Activated CD8-positive, alpha-beta T cell treated with anti-CD3 and anti-CD28 coated beads for 36 hours (primary cell): ENCODE measurements at regions not wholly inside any gene's neighbourhood (a gene's known extent, or its start where the extent isn't known, plus 50 kb on each side); places are given as distances from the start of the nearest gene placed in this dataset.
"Not testable (repeated sequence)": the region's sequence is repeated elsewhere in the genome, so short reads cannot be mapped to it uniquely, and the experiment has no call there.

Experiments
- ATAC-seq: fragments of 200-7000 bp; cut with Tn5 transposase; one replicate; pipeline ENCODE4 v1.10.0; 2021; ENCODE audit warnings: mild to moderate bottlenecking, moderate library complexity
- CTCF ChIA-PET: fragments of 350-600 bp; sonication (Branson Sonifier 250); formaldehyde crosslinking; loops from one replicate; lab custom pipeline; 2021; ENCODE audit warnings: antibody characterized with exemption; lab: Charles Lee
- POLR2A ChIA-PET: fragments of 350-600 bp; sonication (Branson Sonifier 250); formaldehyde crosslinking; loops from one replicate; lab custom pipeline; 2021; ENCODE audit warnings: antibody characterized with exemption; lab: Charles Lee
- DNase-seq: peaks from one replicate; pipeline ENCODE4 v3.0.0-alpha.2; 2020
- H3K27ac Mint-ChIP-seq: one replicate; pipeline ENCODE4 v1.8.0; 2021; ENCODE audit warnings: mild to moderate bottlenecking, mixed read lengths
- H3K27me3 Mint-ChIP-seq: one replicate; pipeline ENCODE4 v1.8.0; 2021; ENCODE audit warnings: mixed read lengths
- H3K36me3 Mint-ChIP-seq: one replicate; pipeline ENCODE4 v1.8.0; 2021; ENCODE audit warnings: low read depth, mixed read lengths
- H3K4me1 Mint-ChIP-seq: one replicate; pipeline ENCODE4 v1.8.0; 2021; ENCODE audit warnings: low read depth, mixed read lengths
- H3K4me3 Mint-ChIP-seq: one replicate; pipeline ENCODE4 v1.8.0; 2021; ENCODE audit warnings: mild to moderate bottlenecking, moderate library complexity, mixed read lengths
- H3K9me3 Mint-ChIP-seq: one replicate; pipeline ENCODE4 v1.8.0; 2021; ENCODE audit warnings: mixed read lengths
- CTCF ChIP-seq: fragments of 200-600 bp; IDR thresholded peaks from one replicate; pipeline ENCODE4 v1.8.0; 2022; ENCODE audit warnings: antibody characterized with exemption, mild to moderate bottlenecking
- intact Hi-C: fragments of 100-400 bp; cut with micrococcal nuclease; formaldehyde crosslinking; loops from one replicate; pipeline ENCODE4 v1.10.0; 2022

- Mint-ChIP-seq H3K4me3 (no peak overlapping the region), H3K27ac (no peak overlapping the region), H3K9me3 (no peaks in the 10 kb centered on the region), H3K27me3 (peaks cover 13% of the 10 kb centered on the region), H3K36me3 (no peaks in the 10 kb centered on the region), H3K4me1 (no peaks in the 10 kb centered on the region)
- DNase-seq (no peak), ATAC-seq (no peak)
- ChIA-PET CTCF (no interaction called here), POLR2A (no interaction called here)
- no peak for TF ChIP-seq CTCF
- intact Hi-C loops: no loop called here
Measured at GRCh38 chr5:37921452-37921851, 81.6 kb upstream of the GDNF start.

GRCh38 chr5:37918424-37918823 lies 78.6 kb upstream of the GDNF start:
- H3K27me3 Mint-ChIP-seq: peaks cover 11% of the 10 kb centered on the region
- H3K4me1 Mint-ChIP-seq: no peaks in the 10 kb centered on the region
- no peak for DNase-seq
- H3K9me3 Mint-ChIP-seq: no peaks in the 10 kb centered on the region
- CTCF ChIA-PET: no interaction called here
- intact Hi-C loops: no loop called here
- no peaks in the 10 kb centered on the region for H3K36me3 Mint-ChIP-seq
- no peak overlapping the region for H3K27ac Mint-ChIP-seq
- no peak for ATAC-seq
- POLR2A ChIA-PET: no interaction called here
- no peak overlapping the region for H3K4me3 Mint-ChIP-seq
- TF ChIP-seq CTCF: no peak

GRCh38 chr5:37916525-37916924 lies 76.7 kb upstream of the GDNF start:
- ATAC-seq (no peak), DNase-seq (no peak)
- no peaks in the 10 kb centered on the region for H3K4me1 Mint-ChIP-seq
- intact Hi-C loops: no loop called here
- no peak for TF ChIP-seq CTCF
- no peak overlapping the region for H3K27ac Mint-ChIP-seq
- no peaks in the 10 kb centered on the region for H3K36me3 Mint-ChIP-seq
- CTCF ChIA-PET: no interaction called here
- POLR2A ChIA-PET: no interaction called here
- H3K27me3 Mint-ChIP-seq: peaks cover 4% of the 10 kb centered on the region
- no peaks in the 10 kb centered on the region for H3K9me3 Mint-ChIP-seq
- no peak overlapping the region for H3K4me3 Mint-ChIP-seq

- POLR2A ChIA-PET: no interaction called here
- Mint-ChIP-seq H3K27me3 (peaks cover 5% of the 10 kb centered on the region), H3K4me1 (no peaks in the 10 kb centered on the region), H3K27ac (no peak overlapping the region), H3K9me3 (no peaks in the 10 kb centered on the region), H3K36me3 (no peaks in the 10 kb centered on the region), H3K4me3 (no peak overlapping the region)
- CTCF ChIA-PET: no interaction called here
- no peak for TF ChIP-seq CTCF
- DNase-seq: no peak
- intact Hi-C loops: no loop called here
- ATAC-seq: no peak
Measured at GRCh38 chr5:37915097-37915736, 75.4 kb upstream of the GDNF start.

- DNase-seq, POLR2A ChIA-PET, ATAC-seq, H3K4me1 Mint-ChIP-seq, H3K36me3 Mint-ChIP-seq, H3K4me3 Mint-ChIP-seq, H3K9me3 Mint-ChIP-seq, CTCF ChIA-PET, H3K27ac Mint-ChIP-seq, intact Hi-C loops: not testable (repeated sequence)
- H3K27me3 Mint-ChIP-seq: peaks cover 18% of the 10 kb centered on the region
Measured at GRCh38 chr5:37909610-37910266, 69.9 kb upstream of the GDNF start.
